Astrocyte (in vitro differentiated cells and primary cell): ENCODE measurements at regions not wholly inside any gene's neighbourhood (a gene's known extent, or its start where the extent isn't known, plus 50 kb on each side); places are given as distances from the start of the nearest gene placed in this dataset.

Experiments used
- CTCF ChIP-seq: IDR thresholded peaks from 2 replicates; pipeline ENCODE4 v1.5.1; 2011; ENCODE audit warnings: low read depth, mild to moderate bottlenecking, inconsistent platforms, low read length, moderate library complexity; ENCODE audit not compliant: insufficient read depth
- EZH2 ChIP-seq: IDR thresholded peaks from 2 replicates; pipeline ENCODE4 v1.6.1; 2012; ENCODE audit warnings: mild to moderate bottlenecking, low read length, inconsistent platforms; ENCODE audit not compliant: insufficient read depth

- no peak for TF ChIP-seq CTCF
- TF ChIP-seq EZH2, result no peak
Measured at GRCh38 chrX:88886908-88887307, 139.9 kb downstream of the CPXCR1 start.
